ENCODE measurements at regions not wholly inside any gene's neighbourhood (a gene's known extent, or its start where the extent isn't known, plus 50 kb on each side); places are given as distances from the start of the nearest gene placed in this dataset.

DNA sequence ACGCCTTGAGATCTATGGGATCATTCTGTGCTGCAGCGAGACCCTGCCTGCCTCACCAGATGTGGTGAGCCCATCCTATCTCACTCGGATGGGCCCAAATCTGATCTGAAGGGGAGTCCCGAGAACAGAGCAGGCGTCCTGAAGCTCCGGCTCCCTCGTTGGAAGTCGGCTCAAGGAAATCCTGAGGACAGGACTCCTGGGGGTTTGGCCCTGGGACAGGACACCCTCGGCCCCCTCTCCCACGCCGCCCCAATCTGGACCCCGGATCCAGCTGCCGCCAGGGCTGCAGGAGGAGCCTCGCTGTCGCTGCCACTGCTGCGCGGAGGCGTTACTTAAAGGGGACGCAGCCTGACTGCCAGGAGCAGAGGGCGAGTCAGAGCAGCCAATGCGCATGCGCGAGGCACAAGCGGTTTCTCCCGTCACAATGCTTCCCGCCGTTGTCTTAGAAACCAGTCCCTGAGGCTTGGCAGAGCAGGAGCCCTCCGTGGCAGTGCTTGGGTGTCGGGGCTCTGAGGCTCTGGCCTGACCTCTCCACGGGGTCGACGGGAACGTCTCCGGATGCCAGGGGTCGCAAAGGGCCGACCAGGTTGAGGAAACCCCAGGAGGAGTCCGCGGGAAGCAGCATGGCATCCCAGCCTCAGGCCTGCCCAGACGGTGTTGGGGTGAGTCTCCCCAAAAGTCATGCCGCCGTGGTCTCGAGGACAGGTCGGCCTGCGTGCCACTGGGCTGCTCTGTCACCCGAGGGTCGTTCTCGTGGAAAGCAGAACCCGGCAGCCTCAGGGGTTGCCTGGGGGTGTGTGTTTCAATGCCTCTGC is 1567.8 kb upstream of the DEFB115 start:
- TF ChIP-seq CTCF (conservative IDR thresholded peaks at IDR 0.05) (no peak), ZFX (IDR thresholded peaks at IDR 0.05) (no peak)

Measured in C4-2B (cell line).